GM21423 (cell line): ENCODE measurements at regions not wholly inside any gene's neighbourhood (a gene's known extent, or its start where the extent isn't known, plus 50 kb on each side); places are given as distances from the start of the nearest gene placed in this dataset.

Experiments
- ATAC-seq: cut with Tn5 transposase; IDR thresholded peaks from one replicate; pipeline ENCODE4 v1.9.1; 2021; ENCODE audit warnings: mild to moderate bottlenecking, moderate library complexity; ENCODE audit not compliant: unreplicated experiment

DNA sequence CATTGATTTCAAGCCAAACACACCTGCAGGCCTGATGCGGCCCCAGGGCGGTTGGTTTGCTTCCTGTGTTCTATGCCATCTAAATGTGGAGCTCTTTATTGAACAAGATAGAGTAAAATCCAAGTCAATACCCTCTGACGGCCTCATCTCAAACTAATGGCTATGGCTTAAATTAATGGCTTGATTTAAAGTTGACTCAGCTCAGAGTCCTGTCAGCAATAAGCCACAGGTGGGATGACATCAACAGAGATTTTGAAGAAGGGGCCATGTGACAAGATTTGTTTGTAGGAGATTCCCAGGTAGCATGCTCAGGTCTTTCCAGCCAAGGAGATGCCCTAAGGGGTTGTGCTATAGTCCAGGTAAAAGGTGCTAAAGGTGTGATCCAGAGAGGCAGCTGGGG, 66.7 kb upstream of the ZNF32 start:
- ATAC-seq = no peak

- ATAC-seq = no peak
Measured at GRCh38 chr10:43712821-43713584, 64.3 kb upstream of the ZNF32 start.

DNA sequence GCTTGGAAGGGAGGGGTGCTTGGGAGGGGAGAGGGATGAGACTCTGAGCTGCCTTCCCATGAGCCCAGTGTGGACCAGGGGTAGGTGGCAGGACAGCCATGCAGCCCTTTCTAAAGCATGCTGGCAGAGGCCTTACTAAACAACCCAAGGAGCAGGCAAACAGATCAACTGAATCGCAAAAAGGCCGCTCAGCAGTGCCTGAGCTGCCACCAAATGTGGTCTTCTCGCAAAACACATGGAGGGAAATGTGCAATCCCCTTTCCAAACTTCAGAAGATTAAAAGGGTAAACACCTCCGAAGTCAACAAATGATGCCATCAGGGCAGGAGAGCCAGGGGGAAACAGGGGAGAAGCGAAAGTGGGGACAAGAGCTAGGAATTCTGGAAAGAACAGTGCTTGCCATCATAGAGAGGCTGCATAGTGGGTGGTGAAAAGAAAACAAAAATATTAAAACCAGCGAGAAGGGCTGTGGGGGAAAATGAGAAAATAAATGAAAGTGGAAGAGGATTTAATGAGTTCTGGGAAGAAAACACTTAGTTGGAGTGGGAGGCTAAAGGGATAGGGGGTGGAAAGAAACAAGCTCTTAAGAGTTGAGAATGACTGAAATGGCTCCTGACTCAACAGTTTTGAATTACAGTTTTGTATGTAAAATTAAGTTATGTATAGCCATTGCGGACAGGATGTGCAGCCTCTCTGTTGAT, 62.2 kb upstream of the ZNF32 start:
- no peak for ATAC-seq

DNA sequence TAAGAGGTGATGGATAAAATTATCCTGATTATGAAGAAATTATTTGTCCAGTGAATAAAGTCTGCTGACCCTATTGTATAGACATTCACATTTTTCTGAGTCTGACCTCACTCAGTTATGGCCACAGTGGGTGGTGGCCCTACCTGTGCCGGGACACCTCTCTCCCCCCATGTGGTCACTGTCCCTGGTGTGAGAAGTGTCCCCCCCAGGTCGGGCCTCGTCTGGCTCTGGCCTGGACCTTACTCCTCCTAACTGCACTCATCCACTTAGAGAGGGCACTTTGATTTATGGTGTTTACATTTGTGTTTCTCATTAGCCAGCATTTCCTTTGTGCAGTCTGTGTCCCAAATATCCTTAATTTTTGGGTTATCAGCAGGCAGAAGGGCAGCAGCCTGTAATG, 59.6 kb upstream of the ZNF32 start:
- ATAC-seq = no peak

DNA sequence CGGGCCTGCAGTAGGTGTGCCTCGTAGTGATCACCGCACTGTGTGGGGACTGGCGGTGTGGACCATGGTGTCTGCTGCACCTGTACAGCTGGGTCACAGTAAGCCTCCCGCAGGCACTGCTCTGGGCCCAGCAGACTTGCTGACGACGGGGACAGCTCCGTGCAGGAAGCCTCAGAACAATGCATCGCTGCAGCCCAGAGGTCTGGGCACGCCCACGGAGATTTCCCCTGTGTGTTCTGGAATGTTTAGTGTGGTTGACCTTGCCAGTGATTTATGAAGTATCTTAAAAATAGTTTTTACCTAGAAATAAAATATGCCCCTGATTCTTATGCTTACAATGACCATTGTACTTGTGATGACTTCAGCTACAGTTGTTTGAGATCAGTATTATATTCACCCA, 59.1 kb upstream of the ZNF32 start:
- no peak for ATAC-seq

- no peak for ATAC-seq
Measured at GRCh38 chr10:43706166-43706565, 57.5 kb upstream of the ZNF32 start.

DNA sequence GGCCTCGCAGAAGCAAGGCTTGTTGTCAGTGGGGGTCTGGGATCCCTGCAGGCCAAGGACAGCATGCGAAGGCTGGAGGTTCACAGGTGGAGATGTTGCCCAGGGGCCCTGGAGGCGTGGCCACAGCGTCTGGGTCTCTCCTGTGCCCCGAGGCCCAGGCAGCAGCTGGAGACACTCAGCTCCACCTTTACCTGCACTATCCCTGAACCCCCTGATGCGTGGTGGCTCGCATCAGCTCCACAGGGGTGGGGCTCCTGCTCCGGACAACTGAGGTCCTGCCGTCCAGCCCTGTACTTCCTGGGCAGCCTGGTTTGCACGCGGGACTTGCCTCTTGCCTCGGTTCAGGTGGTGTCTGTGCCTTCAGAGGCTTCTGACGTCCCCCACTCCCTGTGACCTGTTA, 54.6 kb upstream of the ZNF32 start:
- no peak for ATAC-seq

- ATAC-seq = no peak
Measured at GRCh38 chr10:43702936-43703281, 54.2 kb upstream of the ZNF32 start.

DNA sequence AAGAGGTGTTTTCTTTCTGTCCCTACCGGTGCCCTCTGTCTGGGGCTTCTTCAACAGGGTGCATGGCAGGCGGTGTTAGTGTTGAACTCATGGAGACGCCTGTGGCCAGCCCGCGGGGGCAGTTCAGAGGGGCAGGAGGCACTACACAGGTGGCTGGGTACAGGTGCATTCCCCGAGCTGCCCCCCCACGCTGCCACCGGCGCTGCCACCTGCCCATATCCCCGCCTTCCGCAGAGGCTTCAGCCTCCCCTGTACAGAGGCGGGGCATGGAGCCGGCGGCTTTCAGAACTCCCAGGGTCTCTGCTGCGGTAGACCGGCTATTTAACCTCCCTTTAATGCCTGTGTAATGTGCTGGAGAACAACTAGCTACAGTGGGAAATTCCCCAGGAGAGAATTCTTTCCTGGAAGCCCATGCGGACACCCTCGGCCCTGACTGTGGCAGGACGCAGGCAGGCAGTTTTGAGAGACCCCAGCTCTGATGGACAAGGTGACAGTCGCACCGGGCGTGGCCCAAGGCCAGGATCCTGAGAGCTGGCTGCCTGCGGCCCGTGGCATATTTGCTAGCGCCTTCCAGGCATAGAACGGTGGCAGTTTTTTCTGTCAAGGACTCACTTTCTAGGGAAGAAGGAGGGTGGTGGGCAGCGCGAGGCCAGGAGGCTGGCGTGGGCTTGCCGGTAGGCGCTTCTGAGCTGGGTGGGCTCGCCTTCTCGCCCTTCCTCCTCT, 53.7 kb upstream of the ZNF32 start:
- no peak for ATAC-seq

DNA sequence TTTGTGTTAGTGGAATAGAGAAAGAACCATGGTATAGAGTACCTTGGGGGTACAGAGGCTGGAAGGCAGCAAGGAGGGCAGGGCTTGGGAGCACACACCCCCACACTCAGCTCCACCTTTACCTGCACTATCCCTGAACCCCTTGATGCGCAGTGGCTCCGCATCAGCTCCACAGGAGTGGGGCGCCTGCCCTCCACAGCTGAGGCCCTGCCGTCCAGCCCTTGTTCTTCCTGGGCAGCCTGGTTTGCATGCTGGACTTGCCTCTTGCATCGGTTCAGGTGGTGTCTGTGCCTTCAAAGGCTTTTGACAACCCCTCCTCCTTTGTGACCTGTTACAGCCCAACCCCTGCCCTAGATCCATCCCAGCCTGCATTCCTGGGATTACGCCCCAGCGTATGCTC, 52.6 kb upstream of the ZNF32 start:
- no peak for ATAC-seq

GRCh38 chr10:43700306-43700705, 51.6 kb upstream of the ZNF32 start:
- no peak for ATAC-seq

- no peak for ATAC-seq
Measured at GRCh38 chr10:43699516-43699915, 50.8 kb upstream of the ZNF32 start.
